ENCODE measurements at regions not wholly inside any gene's neighbourhood (a gene's known extent, or its start where the extent isn't known, plus 50 kb on each side); places are given as distances from the start of the nearest gene placed in this dataset.

GRCh38 chr3:124223853-124224252, 231.9 kb upstream of the ROPN1 start:
- no peak for TF ChIP-seq CTCF (IDR thresholded peaks at IDR 0.05)
- no peak for TF ChIP-seq POLR2A (IDR thresholded peaks at IDR 0.05)

GRCh38 chr3:124227150-124227630, 235.3 kb upstream of the ROPN1 start:
- TF ChIP-seq CTCF (IDR thresholded peaks at IDR 0.05) (no peak), POLR2A (IDR thresholded peaks at IDR 0.05) (no peak)
- H3K9me3 ChIP-seq, result no peaks in the 10 kb centered on the region
- H3K4me1 ChIP-seq, result no peaks in the 10 kb centered on the region
- no peaks in the 10 kb centered on the region for H3K27me3 ChIP-seq
- no peak overlapping the region for H3K4me3 ChIP-seq
- no peaks in the 10 kb centered on the region for H3K36me3 ChIP-seq
- DNase-seq, result no peak
- H3K27ac ChIP-seq, result no peak overlapping the region

More at GRCh38 chr3:124223853-124224252, 231.9 kb upstream of the ROPN1 start:
- H3K27ac ChIP-seq, result no peak overlapping the region
- no peaks in the 10 kb centered on the region for H3K36me3 ChIP-seq
- H3K4me3 ChIP-seq, result no peak overlapping the region
- no peak for DNase-seq
- H3K27me3 ChIP-seq, result no peaks in the 10 kb centered on the region
- H3K9me3 ChIP-seq, result no peaks in the 10 kb centered on the region
- no peaks in the 10 kb centered on the region for H3K4me1 ChIP-seq

GRCh38 chr3:124229420-124229819, 237.5 kb upstream of the ROPN1 start:
- Histone ChIP-seq H3K4me3 (no peak overlapping the region), H3K4me1 (no peaks in the 10 kb centered on the region), H3K36me3 (no peaks in the 10 kb centered on the region), H3K27me3 (no peaks in the 10 kb centered on the region), H3K27ac (no peak overlapping the region), H3K9me3 (no peaks in the 10 kb centered on the region)
- no peak for DNase-seq
- TF ChIP-seq POLR2A (IDR thresholded peaks at IDR 0.05), result no peak
- TF ChIP-seq CTCF (IDR thresholded peaks at IDR 0.05), result no peak

- Histone ChIP-seq H3K4me3 (no peak overlapping the region), H3K27ac (no peak overlapping the region), H3K4me1 (no peaks in the 10 kb centered on the region), H3K27me3 (no peaks in the 10 kb centered on the region), H3K9me3 (no peaks in the 10 kb centered on the region), H3K36me3 (no peaks in the 10 kb centered on the region)
- TF ChIP-seq POLR2A (IDR thresholded peaks at IDR 0.05), result no peak
- TF ChIP-seq CTCF (IDR thresholded peaks at IDR 0.05), result no peak
- no peak for DNase-seq
Observed at GRCh38 chr3:124229836-124230235, 237.9 kb upstream of the ROPN1 start.

GRCh38 chr3:124230432-124230831, 238.5 kb upstream of the ROPN1 start:
- TF ChIP-seq CTCF (IDR thresholded peaks at IDR 0.05), result no peak
- TF ChIP-seq POLR2A (IDR thresholded peaks at IDR 0.05), result no peak
- no peaks in the 10 kb centered on the region for H3K36me3 ChIP-seq
- no peaks in the 10 kb centered on the region for H3K9me3 ChIP-seq
- H3K27ac ChIP-seq, result no peak overlapping the region
- H3K4me1 ChIP-seq, result no peaks in the 10 kb centered on the region
- no peak for DNase-seq
- H3K27me3 ChIP-seq, result no peaks in the 10 kb centered on the region
- no peak overlapping the region for H3K4me3 ChIP-seq

GRCh38 chr3:124230998-124231397, 239.1 kb upstream of the ROPN1 start:
- DNase-seq, result no peak
- H3K36me3 ChIP-seq, result no peaks in the 10 kb centered on the region
- no peak overlapping the region for H3K27ac ChIP-seq
- no peak for TF ChIP-seq POLR2A (IDR thresholded peaks at IDR 0.05)
- TF ChIP-seq CTCF (IDR thresholded peaks at IDR 0.05), result no peak
- no peaks in the 10 kb centered on the region for H3K4me1 ChIP-seq
- H3K4me3 ChIP-seq, result no peak overlapping the region
- no peaks in the 10 kb centered on the region for H3K27me3 ChIP-seq
- no peaks in the 10 kb centered on the region for H3K9me3 ChIP-seq

All from Peyer's patch (tissue), 4 donors.